HCT116 (cell line): ENCODE measurements at regions not wholly inside any gene's neighbourhood (a gene's known extent, or its start where the extent isn't known, plus 50 kb on each side); places are given as distances from the start of the nearest gene placed in this dataset.

Experiments
- ATAC-seq: fragments of 200-7000 bp; cut with Tn5 transposase; 2 replicates; pipeline ENCODE4 v1.9.1; 2020; ENCODE audit warnings: mild to moderate bottlenecking, moderate library complexity
- BruUV-seq: library from RNA; stranded (reverse); fragments of 400-500 nt; replicated peaks from 2 replicates; lab custom pipeline; 2021; lab: Mats Ljungman, UMichigan
- CTCF ChIA-PET: fragments of 300-600 bp; sonication (Branson Sonifier 250); formaldehyde crosslinking; loops from one replicate; lab custom pipeline; 2021; ENCODE audit warnings: antibody characterized with exemption; lab: Charles Lee
- POLR2A ChIA-PET: fragments of 300-600, 350-600 bp; sonication (Branson Sonifier 250); formaldehyde crosslinking; loops from one replicate; lab custom pipeline; 2021; ENCODE audit warnings: antibody characterized with exemption; lab: Charles Lee
- RAD21 ChIA-PET, 2 experiments: fragments of 300-600 bp; sonication (Branson Sonifier 250); formaldehyde crosslinking; loops; one replicate each; lab custom pipeline; 2023; ENCODE audit warnings: low total read pairs in 2 of 2; ENCODE audit not compliant: uncharacterized antibody in 2 of 2, unreplicated experiment in 2 of 2, low non-redundant PET in 1 of 2; lab: Charles Lee
- DNase-seq: peaks from one replicate; pipeline ENCODE4 v3.0.0-alpha.2; 2010; ENCODE audit warnings: low read depth, low spot score
- H2AFZ ChIP-seq: fragments of 200-600 bp; shearing (Covaris generic), sonication (generic); 2 replicates; pipeline ENCODE4 v1.6.1; 2017; ENCODE audit warnings: low read depth, mixed run types, mixed read lengths, antibody characterized with exemption, low read length; ENCODE audit not compliant: poor library complexity, severe bottlenecking
- H3K27ac ChIP-seq: 2 replicates; pipeline ENCODE4 v1.5.1; 2012; ENCODE audit warnings: low read depth, low read length
- H3K27me3 ChIP-seq: fragments of 200-600 bp; sonication (generic); 2 replicates; pipeline ENCODE4 v1.6.1; 2016; ENCODE audit warnings: mixed run types, low read length, mixed read lengths; ENCODE audit not compliant: insufficient read depth
- H3K36me3 ChIP-seq, 2 experiments: fragments of 200-500 bp in 1 of 2; fragments of 200-600 bp in 1 of 2; sonication (Bioruptor generic) in 1 of 2; sonication (generic) in 1 of 2; 2 replicates each; pipeline versions ENCODE4 v1.5.1 to v1.6.1; 2014 to 2016; ENCODE audit warnings: low read length in 2 of 2, inconsistent platforms in 1 of 2, mixed read lengths in 1 of 2, mixed run types in 1 of 2; ENCODE audit not compliant: insufficient read depth in 2 of 2, control insufficient read depth in 1 of 2
- H3K4me1 ChIP-seq, 2 experiments: fragments of 200-600 bp in 1 of 2; sonication (generic) in 1 of 2; 2 replicates each; pipeline versions ENCODE4 v1.5.1 to v1.6.1; 2012 to 2017; ENCODE audit warnings: low read length in 2 of 2, inconsistent platforms in 1 of 2, mild to moderate bottlenecking in 1 of 2, mixed read lengths in 1 of 2, mixed run types in 1 of 2, moderate library complexity in 1 of 2; ENCODE audit not compliant: insufficient read depth in 2 of 2, control insufficient read depth in 1 of 2
- H3K4me2 ChIP-seq: fragments of 200-600 bp; sonication (generic); 2 replicates; pipeline ENCODE4 v1.6.1; 2017; ENCODE audit warnings: mixed run types, low read length, mixed read lengths
- H3K4me3 ChIP-seq, 2 experiments: fragments of 200-600 bp in 1 of 2; sonication (generic) in 1 of 2; replicated peaks in 1 of 2; 2 replicates each; pipeline ENCODE4 v1.5.1; 2011 to 2016; ENCODE audit warnings: low read length in 2 of 2, control low read depth in 1 of 2, low read depth in 1 of 2, mild to moderate bottlenecking in 1 of 2, mixed read lengths in 1 of 2, mixed run types in 1 of 2
- H3K79me2 ChIP-seq: fragments of 200-600 bp; sonication (generic); 2 replicates; pipeline ENCODE4 v1.6.1; 2017; ENCODE audit warnings: mild to moderate bottlenecking, mixed run types, low read length, moderate library complexity, mixed read lengths; ENCODE audit not compliant: insufficient read depth
- H3K9ac ChIP-seq: fragments of 200-600 bp; sonication (generic); 2 replicates; pipeline ENCODE4 v1.6.1; 2016; ENCODE audit warnings: low read length, mixed read lengths
- H3K9me2 ChIP-seq: fragments of 200-600 bp; sonication (generic), shearing (Covaris generic); 2 replicates; pipeline ENCODE4 v1.6.1; 2017; ENCODE audit warnings: mixed run types, mild to moderate bottlenecking, moderate library complexity; ENCODE audit not compliant: insufficient read depth
- H3K9me3 ChIP-seq, 2 experiments: fragments of 200-500 bp in 1 of 2; fragments of 200-600 bp in 1 of 2; sonication (Bioruptor generic) in 1 of 2; sonication (generic) in 1 of 2; 2 replicates each; pipeline ENCODE4 v1.6.1; 2014 to 2017; ENCODE audit warnings: low read length in 2 of 2, mixed read lengths in 2 of 2, inconsistent platforms in 1 of 2, low read depth in 1 of 2, mild to moderate bottlenecking in 1 of 2, mixed run types in 1 of 2, moderate library complexity in 1 of 2; ENCODE audit not compliant: control insufficient read depth in 1 of 2, insufficient read depth in 1 of 2
- H4K20me1 ChIP-seq: fragments of 200-600 bp; sonication (generic), shearing (Covaris generic); 2 replicates; pipeline ENCODE4 v1.6.1; 2017; ENCODE audit warnings: mixed run types, mild to moderate bottlenecking, moderate library complexity; ENCODE audit not compliant: insufficient read depth
- CBX3 ChIP-seq: IDR thresholded peaks from 2 replicates; pipeline ENCODE4 v1.6.1; 2012; ENCODE audit warnings: low read depth
- CEBPB ChIP-seq: IDR thresholded peaks from 2 replicates; pipeline ENCODE4 v1.6.1; 2012; ENCODE audit warnings: low read depth
- CTCF ChIP-seq, 3 experiments: fragments of 200-600 bp in 1 of 3; sonication (generic) in 1 of 3; IDR thresholded peaks in 2 of 3; conservative IDR thresholded peaks in 1 of 3; 2 replicates each; pipeline ENCODE4 v1.5.1; 2012 to 2017; ENCODE audit warnings: low read depth in 2 of 3, low read length in 2 of 3, antibody characterized with exemption in 1 of 3, borderline replicate concordance in 1 of 3, control low read depth in 1 of 3, mild to moderate bottlenecking in 1 of 3, mixed read lengths in 1 of 3, mixed run types in 1 of 3, moderate library complexity in 1 of 3; ENCODE audit not compliant: insufficient read depth in 1 of 3
- EZH2 ChIP-seq: fragments of 200-600 bp; sonication (generic); IDR thresholded peaks from 2 replicates; pipeline ENCODE4 v1.6.1; 2017; ENCODE audit warnings: antibody characterized with exemption, mixed run types
- EZH2phosphoT487 ChIP-seq: fragments of 200-600 bp; IDR thresholded peaks from 2 replicates; pipeline ENCODE4 v1.6.1; 2018; ENCODE audit warnings: antibody characterized with exemption, borderline replicate concordance
- FOSL1 ChIP-seq: IDR thresholded peaks from 2 replicates; pipeline ENCODE4 v1.6.1; 2012; ENCODE audit warnings: low read depth
- JUND ChIP-seq: IDR thresholded peaks from 2 replicates; pipeline ENCODE4 v1.6.1; 2012
- POLR2A ChIP-seq: IDR thresholded peaks from 2 replicates; pipeline ENCODE4 v1.7.0; 2011; ENCODE audit warnings: borderline replicate concordance; ENCODE audit not compliant: insufficient read depth, insufficient read length; ENCODE audit errors: extremely low read depth
- RAD21 ChIP-seq: IDR thresholded peaks from 2 replicates; pipeline ENCODE4 v1.6.1; 2012; ENCODE audit warnings: low read depth, mild to moderate bottlenecking
- SP1 ChIP-seq: IDR thresholded peaks from 2 replicates; pipeline ENCODE4 v1.6.1; 2012; ENCODE audit warnings: low read depth
- TCF7L2 ChIP-seq: IDR thresholded peaks from 2 replicates; pipeline ENCODE4 v1.7.0; 2011; ENCODE audit warnings: borderline replicate concordance, inconsistent platforms; ENCODE audit not compliant: insufficient read depth, insufficient read length; ENCODE audit errors: extremely low read depth
- YY1 ChIP-seq: IDR thresholded peaks from 2 replicates; pipeline ENCODE4 v1.6.1; 2011; ENCODE audit warnings: low read length, low read depth, moderate library complexity, mild to moderate bottlenecking; ENCODE audit not compliant: insufficient replicate concordance; ENCODE audit errors: extremely low read depth
- ZBTB33 ChIP-seq: IDR thresholded peaks from 2 replicates; pipeline ENCODE4 v1.6.1; 2011; ENCODE audit warnings: mild to moderate bottlenecking, low read length, moderate library complexity; ENCODE audit not compliant: insufficient replicate concordance; ENCODE audit errors: extremely low read depth
- ZFX ChIP-seq: fragments of 450-650 bp; IDR thresholded peaks from 2 replicates; pipeline ENCODE4 v1.6.1; 2017
- ZNF274 ChIP-seq: fragments of 200-500 bp; sonication (Bioruptor generic); IDR thresholded peaks from 2 replicates; pipeline ENCODE4 v1.6.1; 2014; ENCODE audit warnings: mild to moderate bottlenecking, low read depth, low read length, inconsistent platforms
- intact Hi-C: fragments of 100-400 bp; cut with micrococcal nuclease; formaldehyde crosslinking; loops from 2 replicates; pipeline ENCODE4 v1.10.0; 2022
- TF ChIP-seq, protein P1 (sequence below): IDR thresholded peaks from 2 replicates; pipeline ENCODE4 v1.6.1; 2012
- TF ChIP-seq, protein P2 (sequence below): IDR thresholded peaks from 2 replicates; pipeline ENCODE4 v1.6.1; 2012

- Histone ChIP-seq H3K4me2 (no peak overlapping the region), H2AFZ (no peak overlapping the region), H3K79me2 (no peaks in the 10 kb centered on the region), H3K4me1 (no peaks in the 10 kb centered on the region), H3K9me3 (peaks cover 3 to 11% of the 10 kb centered on the region in 2 experiments; a peak in 3 of 4 replicates), H3K9me2 (no peaks in the 10 kb centered on the region), H3K36me3 (no peaks in the 10 kb centered on the region), H3K4me3 (no peak overlapping the region), H3K9ac (no peak overlapping the region), H4K20me1 (no peaks in the 10 kb centered on the region), H3K27ac (no peak overlapping the region), H3K27me3 (no peaks in the 10 kb centered on the region)
- CTCF ChIA-PET, result no interaction called here
- intact Hi-C loops, result no loop called here
- DNase-seq (no peak), ATAC-seq (no peak)
- no TSS peak for BruUV-seq
- RAD21 ChIA-PET, result no interaction called here
- POLR2A ChIA-PET, result no interaction called here
- no peak for TF ChIP-seq ZBTB33
- no peak for TF ChIP-seq TCF7L2
- TF ChIP-seq POLR2A, result no peak
- TF ChIP-seq, protein P1, sequence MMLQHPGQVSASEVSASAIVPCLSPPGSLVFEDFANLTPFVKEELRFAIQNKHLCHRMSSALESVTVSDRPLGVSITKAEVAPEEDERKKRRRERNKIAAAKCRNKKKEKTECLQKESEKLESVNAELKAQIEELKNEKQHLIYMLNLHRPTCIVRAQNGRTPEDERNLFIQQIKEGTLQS, result no peak
- TF ChIP-seq CBX3, result no peak
- no peak for TF ChIP-seq ZFX
- no peak for TF ChIP-seq RAD21
- no peak for TF ChIP-seq ZNF274
- TF ChIP-seq EZH2phosphoT487, result no peak
- no peak for TF ChIP-seq CEBPB
- no peak for TF ChIP-seq CTCF (IDR thresholded peaks at IDR 0.05 in 2 of 3, conservative IDR thresholded peaks at IDR 0.05 in 1 of 3; ENCODE audit: borderline replicate concordance in 1 of 3, insufficient read depth in 1 of 3, low read depth in 2 of 3, low read length in 2 of 3)
- no peak for TF ChIP-seq FOSL1
- no peak for TF ChIP-seq EZH2
- no peak for TF ChIP-seq SP1
- TF ChIP-seq, protein P2, sequence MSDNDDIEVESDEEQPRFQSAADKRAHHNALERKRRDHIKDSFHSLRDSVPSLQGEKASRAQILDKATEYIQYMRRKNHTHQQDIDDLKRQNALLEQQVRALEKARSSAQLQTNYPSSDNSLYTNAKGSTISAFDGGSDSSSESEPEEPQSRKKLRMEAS, result no peak
- TF ChIP-seq JUND, result no peak
- TF ChIP-seq YY1, result no peak
Observed at GRCh38 chr3:84685467-84685866, 273.3 kb upstream of the CADM2 start.
